ENCODE measurements at regions not wholly inside any gene's neighbourhood (a gene's known extent, or its start where the extent isn't known, plus 50 kb on each side); places are given as distances from the start of the nearest gene placed in this dataset.

DNA sequence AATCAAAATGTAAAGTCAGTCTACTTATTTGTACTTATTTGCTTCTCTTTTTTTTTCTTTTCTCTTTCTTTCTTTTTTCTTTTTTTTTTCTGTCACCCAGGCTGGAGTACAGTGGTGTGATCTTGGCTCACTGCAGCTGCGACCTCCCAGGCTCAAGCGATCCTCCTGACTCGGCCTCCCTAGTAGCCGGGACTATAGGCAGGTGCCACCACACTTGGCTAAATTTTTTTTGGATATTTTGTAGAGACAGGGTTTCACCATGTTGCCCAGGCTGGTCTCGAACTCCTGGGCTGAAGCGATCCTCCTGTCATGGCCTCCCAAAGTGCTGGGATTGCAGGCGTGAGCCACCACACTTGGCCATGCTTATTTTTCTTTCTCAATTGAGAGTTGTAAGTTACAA is 98.8 kb upstream of the ZBTB40 start:
- no peak for TF ChIP-seq POLR2A (IDR thresholded peaks at IDR 0.05)
- TF ChIP-seq, protein P1, sequence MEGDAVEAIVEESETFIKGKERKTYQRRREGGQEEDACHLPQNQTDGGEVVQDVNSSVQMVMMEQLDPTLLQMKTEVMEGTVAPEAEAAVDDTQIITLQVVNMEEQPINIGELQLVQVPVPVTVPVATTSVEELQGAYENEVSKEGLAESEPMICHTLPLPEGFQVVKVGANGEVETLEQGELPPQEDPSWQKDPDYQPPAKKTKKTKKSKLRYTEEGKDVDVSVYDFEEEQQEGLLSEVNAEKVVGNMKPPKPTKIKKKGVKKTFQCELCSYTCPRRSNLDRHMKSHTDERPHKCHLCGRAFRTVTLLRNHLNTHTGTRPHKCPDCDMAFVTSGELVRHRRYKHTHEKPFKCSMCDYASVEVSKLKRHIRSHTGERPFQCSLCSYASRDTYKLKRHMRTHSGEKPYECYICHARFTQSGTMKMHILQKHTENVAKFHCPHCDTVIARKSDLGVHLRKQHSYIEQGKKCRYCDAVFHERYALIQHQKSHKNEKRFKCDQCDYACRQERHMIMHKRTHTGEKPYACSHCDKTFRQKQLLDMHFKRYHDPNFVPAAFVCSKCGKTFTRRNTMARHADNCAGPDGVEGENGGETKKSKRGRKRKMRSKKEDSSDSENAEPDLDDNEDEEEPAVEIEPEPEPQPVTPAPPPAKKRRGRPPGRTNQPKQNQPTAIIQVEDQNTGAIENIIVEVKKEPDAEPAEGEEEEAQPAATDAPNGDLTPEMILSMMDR (IDR thresholded peaks at IDR 0.05) = no peak
- Histone ChIP-seq H3K9me3 (no peaks in the 10 kb centered on the region), H3K4me3 (no peak overlapping the region), H3K4me1 (peaks cover 0 to 14% of the 10 kb centered on the region in 2 donors), H3K36me3 (no peaks in the 10 kb centered on the region), H3K27me3 (no peaks in the 10 kb centered on the region), H3K27ac (no peak overlapping the region)
- DNase-seq = no peak
- intact Hi-C loops (cut with DNase I; ENCODE audit: low total_unique reads) = no loop called here

DNA sequence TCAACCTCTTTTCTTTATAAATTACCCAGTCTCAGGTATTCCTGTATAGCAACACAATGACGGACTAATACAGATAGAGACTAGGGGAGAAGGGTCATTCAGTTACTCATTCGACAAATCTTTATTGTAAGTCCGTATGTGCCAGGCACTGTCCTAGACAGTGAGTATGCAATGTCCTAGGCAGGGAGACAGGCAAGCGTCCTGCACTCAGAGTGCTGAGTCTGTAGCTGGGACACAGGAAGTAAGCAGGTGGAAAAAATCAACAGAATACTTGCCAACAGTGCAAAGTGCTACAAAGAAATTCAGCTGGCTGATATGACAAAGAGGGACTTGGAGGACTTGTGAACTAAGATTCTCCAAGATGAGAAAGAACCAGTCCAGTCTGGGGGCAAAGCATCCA is 92.2 kb upstream of the ZBTB40 start:
- Histone ChIP-seq H3K4me1 (no peaks in the 10 kb centered on the region), H3K27ac (no peak overlapping the region), H3K4me3 (no peak overlapping the region), H3K36me3 (no peaks in the 10 kb centered on the region), H3K9me3 (no peaks in the 10 kb centered on the region), H3K27me3 (no peaks in the 10 kb centered on the region)
- TF ChIP-seq, protein P1 (IDR thresholded peaks at IDR 0.05) = no peak
- no peak for TF ChIP-seq POLR2A (IDR thresholded peaks at IDR 0.05)
- no peak for DNase-seq
- intact Hi-C loops (cut with DNase I; ENCODE audit: low total_unique reads) = no loop called here

DNA sequence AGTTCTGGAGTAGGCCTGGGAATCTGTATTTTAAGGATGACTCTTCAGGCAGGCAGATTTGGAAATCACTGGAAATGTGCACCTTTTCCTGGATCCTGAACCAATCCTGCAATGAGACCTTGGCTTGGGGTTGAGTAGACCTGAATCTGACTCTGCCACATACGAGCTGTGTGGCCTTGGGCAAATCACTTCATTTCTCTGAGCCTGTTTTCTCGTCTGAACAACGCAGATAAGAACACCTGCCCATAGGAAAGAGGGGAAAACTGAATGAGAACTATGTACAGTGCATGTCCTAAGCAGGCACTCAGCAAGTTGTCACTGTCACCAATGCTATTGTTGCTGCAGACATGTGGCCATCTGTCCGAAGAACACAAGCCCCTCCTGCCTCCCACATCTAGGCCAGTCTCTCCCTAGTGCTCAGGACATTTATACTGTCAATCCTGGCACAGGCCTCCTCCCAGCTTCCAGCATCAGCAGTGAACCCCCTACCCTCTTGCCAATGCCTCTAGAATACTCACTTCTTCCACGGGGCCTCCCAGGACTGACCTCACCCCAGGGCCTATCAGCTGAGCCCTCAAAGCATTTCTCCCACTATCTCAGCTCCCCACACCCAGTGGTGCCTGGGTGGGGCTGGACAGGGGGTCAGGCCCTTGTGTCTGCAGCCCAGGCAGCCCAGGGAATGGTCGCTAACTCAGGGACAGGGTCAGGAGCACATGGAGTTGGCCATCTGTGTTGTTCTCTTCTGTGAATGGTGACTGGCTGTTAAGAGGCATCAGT is 88.8 kb upstream of the ZBTB40 start:
- H3K36me3 ChIP-seq = no peaks in the 10 kb centered on the region
- H3K27ac ChIP-seq = no peak overlapping the region
- TF ChIP-seq, protein P1 (IDR thresholded peaks at IDR 0.05) = no peak
- TF ChIP-seq POLR2A (IDR thresholded peaks at IDR 0.05) = no peak
- H3K9me3 ChIP-seq = no peaks in the 10 kb centered on the region
- no peak overlapping the region for H3K4me3 ChIP-seq
- no peak for DNase-seq
- H3K4me1 ChIP-seq = no peaks in the 10 kb centered on the region
- no peaks in the 10 kb centered on the region for H3K27me3 ChIP-seq
- intact Hi-C loops (cut with DNase I; ENCODE audit: low total_unique reads) = no loop called here

DNA sequence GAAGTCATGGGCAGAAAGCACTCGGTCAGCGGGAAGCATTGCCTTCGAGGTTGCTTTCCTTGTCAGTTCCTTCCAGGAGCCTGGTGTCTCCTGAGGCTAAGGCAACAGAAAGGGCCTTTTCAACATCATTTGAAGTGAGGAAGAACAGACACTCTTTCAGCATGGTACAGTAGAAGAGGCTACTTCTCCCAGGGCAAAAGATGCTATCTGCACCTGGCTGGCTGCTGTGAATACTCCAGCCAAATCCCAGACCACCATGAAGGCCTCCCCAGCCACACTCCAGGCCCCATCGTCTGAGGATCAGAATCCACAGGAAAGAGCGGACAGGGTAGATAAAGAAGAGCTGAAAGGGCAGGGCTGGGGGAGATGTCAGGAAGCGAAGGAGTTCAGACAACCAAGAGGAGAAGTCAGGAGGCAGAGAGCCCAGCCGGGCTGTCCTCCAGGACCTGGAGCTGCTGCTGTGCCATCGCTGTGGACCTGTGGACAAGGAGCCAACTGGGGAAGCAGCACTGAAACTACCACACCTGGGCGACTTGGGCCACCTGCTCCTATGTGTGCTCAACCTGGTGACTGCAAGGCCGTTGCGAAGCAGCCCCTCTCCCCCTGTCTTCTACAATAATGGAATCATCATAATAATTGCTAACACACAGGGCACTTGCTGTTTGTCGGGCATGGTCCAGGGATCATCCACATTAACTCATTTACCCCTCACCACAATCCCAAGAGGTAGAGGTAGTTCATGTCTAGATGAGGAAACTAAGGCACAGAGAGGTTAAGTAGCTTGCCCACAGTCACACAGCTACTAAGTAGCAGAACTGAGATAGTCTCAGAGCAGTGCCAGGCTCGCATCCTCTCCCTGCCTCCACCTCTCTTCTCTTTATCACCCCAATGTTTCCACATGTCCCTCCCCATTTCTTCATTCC is 88.0 kb upstream of the ZBTB40 start:
- H3K36me3 ChIP-seq = no peaks in the 10 kb centered on the region
- intact Hi-C loops (cut with DNase I; ENCODE audit: low total_unique reads) = no loop called here
- no peak overlapping the region for H3K4me3 ChIP-seq
- H3K27ac ChIP-seq = no peak overlapping the region
- no peaks in the 10 kb centered on the region for H3K27me3 ChIP-seq
- no peak for TF ChIP-seq POLR2A (IDR thresholded peaks at IDR 0.05)
- TF ChIP-seq, protein P1 (IDR thresholded peaks at IDR 0.05) = no peak
- no peaks in the 10 kb centered on the region for H3K9me3 ChIP-seq
- DNase-seq = no peak
- no peaks in the 10 kb centered on the region for H3K4me1 ChIP-seq

DNA sequence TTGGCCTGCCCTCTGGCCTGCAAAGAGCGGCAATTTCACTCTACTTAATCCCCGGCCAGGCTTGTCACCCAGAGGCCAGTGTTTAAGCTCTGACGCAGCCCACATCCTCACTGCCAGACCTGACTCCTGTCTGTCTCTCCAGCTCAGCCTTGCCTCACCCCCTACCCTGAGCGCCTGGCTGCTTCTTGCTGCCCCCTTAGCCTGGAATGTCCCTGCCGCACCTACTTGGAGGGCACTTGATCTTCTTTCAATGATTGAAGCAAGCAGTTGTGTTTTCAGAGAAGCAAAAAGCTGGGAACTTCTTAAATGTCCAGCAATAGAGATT is 87.4 kb upstream of the ZBTB40 start:
- TF ChIP-seq, protein P1 (IDR thresholded peaks at IDR 0.05) = no peak
- TF ChIP-seq POLR2A (IDR thresholded peaks at IDR 0.05) = no peak
- DNase-seq = no peak
- Histone ChIP-seq H3K4me1 (no peaks in the 10 kb centered on the region), H3K27ac (no peak overlapping the region), H3K9me3 (no peaks in the 10 kb centered on the region), H3K36me3 (no peaks in the 10 kb centered on the region), H3K27me3 (no peaks in the 10 kb centered on the region), H3K4me3 (no peak overlapping the region)
- intact Hi-C loops (cut with DNase I; ENCODE audit: low total_unique reads) = no loop called here

Data from uterus (tissue), 3 donors.